A549 (cell line): ENCODE measurements at regions not wholly inside any gene's neighbourhood (a gene's known extent, or its start where the extent isn't known, plus 50 kb on each side); places are given as distances from the start of the nearest gene placed in this dataset.

Experiments
- ATAC-seq, 2 experiments: fragments of 200-7000 bp in 1 of 2; fragments of >200 bp in 1 of 2; cut with Nextera tagmentation in 1 of 2; cut with Tn5 transposase in 1 of 2; 3 replicates each; pipeline versions ENCODE4 v1.8.0 to v1.9.1; 2018 to 2020; ENCODE audit warnings: mild to moderate bottlenecking in 1 of 2, moderate library complexity in 1 of 2
- CTCF ChIA-PET: fragments of 300-600 bp; sonication (Branson Sonifier 250); formaldehyde crosslinking; extraction: SDS; loops from one replicate; lab custom pipeline; 2021; ENCODE audit warnings: antibody characterized with exemption, inconsistent platforms; lab: Yijun Ruan, JAX
- POLR2A ChIA-PET: fragments of 350-600 bp; formaldehyde crosslinking; extraction: SDS; loops from one replicate; lab custom pipeline; 2021; ENCODE audit warnings: antibody characterized with exemption, inconsistent platforms; lab: Yijun Ruan, JAX
- DNase-seq, 2 experiments: peaks; one replicate each; pipeline versions ENCODE4 v3.0.0 to v3.0.0-alpha.2; 2011 to 2016; ENCODE audit warnings: low read depth in 1 of 2, low spot score in 1 of 2
- FAIRE-seq: peaks from 2 replicates; lab custom pipeline; 2011; peaks lifted over from hg19 to GRCh38; lab: Jason Lieb, UNC
- H3K27ac ChIP-seq, 2 experiments: fragments of >200 bp; sonication (Bioruptor Twin); formaldehyde crosslinking; 3 replicates each; pipeline ENCODE4 v1.5.1; 2016 to 2017
- H3K4me1 ChIP-seq: fragments of >200 bp; sonication (Bioruptor Twin); formaldehyde crosslinking; 3 replicates; pipeline ENCODE4 v1.6.1; 2016
- H3K4me2 ChIP-seq: fragments of >200 bp; sonication (Bioruptor Twin); formaldehyde crosslinking; 3 replicates; pipeline ENCODE4 v1.6.1; 2016
- H3K4me3 ChIP-seq: fragments of >200 bp; sonication (Bioruptor Twin); formaldehyde crosslinking; 3 replicates; pipeline ENCODE4 v1.5.1; 2016
- H3K9me3 ChIP-seq: fragments of >200 bp; sonication (Bioruptor Twin); formaldehyde crosslinking; 3 replicates; pipeline ENCODE4 v1.6.1; 2016
- CBX8 ChIP-seq: fragments of 200-600 bp; sonication (generic); IDR thresholded peaks from 2 replicates; pipeline ENCODE4 v1.6.1; 2016
- EP300 ChIP-seq, 2 experiments: fragments of >200 bp; sonication (Bioruptor Twin); formaldehyde crosslinking; IDR thresholded peaks; 2 replicates in 1 of 2; 3 replicates in 1 of 2; pipeline ENCODE4 v1.6.1; 2016 to 2017
- ESRRA ChIP-seq: fragments of 150-350 bp; IDR thresholded peaks from 2 replicates; pipeline ENCODE4 v1.6.1; 2014; ENCODE audit warnings: mild to moderate bottlenecking, low read length, borderline replicate concordance
- FOSB ChIP-seq: fragments of 250-450 bp; sonication (Bioruptor Pico); IDR thresholded peaks from 2 replicates; pipeline ENCODE4 v1.5.0; 2020; ENCODE audit warnings: mild to moderate bottlenecking, moderate library complexity
- HOXA7 ChIP-seq: fragments of 250-450 bp; sonication (Bioruptor Pico); IDR thresholded peaks from 2 replicates; pipeline ENCODE4 v1.5.0; 2020; ENCODE audit warnings: mild to moderate bottlenecking, moderate library complexity
- HOXB13 ChIP-seq: fragments of 250-450 bp; sonication (Bioruptor Pico); IDR thresholded peaks from 2 replicates; pipeline ENCODE4 v1.5.0; 2020; ENCODE audit warnings: low read depth, mild to moderate bottlenecking, moderate library complexity
- JUN ChIP-seq, 2 experiments: fragments of >200 bp; sonication (Bioruptor Twin); formaldehyde crosslinking; IDR thresholded peaks; 2 replicates in 1 of 2; 3 replicates in 1 of 2; pipeline ENCODE4 v1.6.1; 2016 to 2017
- KDM5A ChIP-seq: fragments of 200-600 bp; sonication (generic); IDR thresholded peaks from 2 replicates; pipeline ENCODE4 v1.6.1; 2016; ENCODE audit warnings: antibody characterized with exemption, mild to moderate bottlenecking
- NPAS2 ChIP-seq: fragments of 250-450 bp; sonication (Bioruptor Pico); IDR thresholded peaks from 2 replicates; pipeline ENCODE4 v1.8.0; 2022; ENCODE audit warnings: mild to moderate bottlenecking, moderate library complexity, borderline replicate concordance
- RARB ChIP-seq: fragments of 250-450 bp; sonication (Bioruptor Pico); IDR thresholded peaks from 2 replicates; pipeline ENCODE4 v1.8.0; 2021; ENCODE audit warnings: mild to moderate bottlenecking, moderate library complexity
- RCOR1 ChIP-seq: fragments of 150-350 bp; IDR thresholded peaks from 2 replicates; pipeline ENCODE4 v1.6.1; 2014; ENCODE audit warnings: antibody characterized with exemption, low read length, low read depth
- TP53 ChIP-seq: fragments of 250-450 bp; sonication (Bioruptor Pico); IDR thresholded peaks from 2 replicates; pipeline ENCODE4 v1.5.0; 2021; ENCODE audit warnings: mild to moderate bottlenecking, moderate library complexity
- ZC3H11A ChIP-seq: fragments of 450-650 bp; IDR thresholded peaks from 2 replicates; pipeline ENCODE4 v1.6.1; 2014; ENCODE audit warnings: antibody characterized with exemption, mild to moderate bottlenecking
- ZNF302 ChIP-seq: fragments of 250-450 bp; sonication (Bioruptor Pico); IDR thresholded peaks from 2 replicates; pipeline ENCODE4 v1.9.0; 2021; ENCODE audit warnings: inconsistent platforms, mild to moderate bottlenecking, moderate library complexity
- WGBS: methylation state at CpG from one replicate; pipeline ENCODE4 v1.1.6; 2017; ENCODE audit errors: missing lambda C conversion rate; 5-methylcytosine and 5-hydroxymethylcytosine counted together
- TF ChIP-seq, protein P1 (sequence below): fragments of 250-450 bp; sonication (Bioruptor Pico); IDR thresholded peaks from 2 replicates; pipeline ENCODE4 v1.5.0; 2021; ENCODE audit warnings: mild to moderate bottlenecking, moderate library complexity, borderline replicate concordance
- TF ChIP-seq, protein P2 (sequence below): IDR thresholded peaks from 2 replicates; pipeline ENCODE4 v1.6.1; 2012; ENCODE audit warnings: low read depth, borderline replicate concordance
- TF ChIP-seq, protein P3 (sequence below): IDR thresholded peaks from 2 replicates; pipeline ENCODE4 v1.6.1; 2012
- TF ChIP-seq, protein P4 (sequence below): fragments of 450-650 bp; IDR thresholded peaks from 2 replicates; pipeline ENCODE4 v1.6.1; 2014; ENCODE audit warnings: antibody characterized with exemption
- TF ChIP-seq, protein P5 (sequence below): fragments of >200 bp; sonication (Bioruptor Twin); formaldehyde crosslinking; IDR thresholded peaks from 2 replicates; pipeline ENCODE4 v1.6.1; 2016
- TF ChIP-seq, protein P6 (sequence below): IDR thresholded peaks from 2 replicates; pipeline ENCODE4 v1.6.1; 2012
- TF ChIP-seq, protein P7 (sequence below): fragments of 200-600 bp; sonication (generic); IDR thresholded peaks from 2 replicates; pipeline ENCODE4 v1.6.1; 2016; ENCODE audit warnings: antibody characterized with exemption, mild to moderate bottlenecking, moderate library complexity

DNA sequence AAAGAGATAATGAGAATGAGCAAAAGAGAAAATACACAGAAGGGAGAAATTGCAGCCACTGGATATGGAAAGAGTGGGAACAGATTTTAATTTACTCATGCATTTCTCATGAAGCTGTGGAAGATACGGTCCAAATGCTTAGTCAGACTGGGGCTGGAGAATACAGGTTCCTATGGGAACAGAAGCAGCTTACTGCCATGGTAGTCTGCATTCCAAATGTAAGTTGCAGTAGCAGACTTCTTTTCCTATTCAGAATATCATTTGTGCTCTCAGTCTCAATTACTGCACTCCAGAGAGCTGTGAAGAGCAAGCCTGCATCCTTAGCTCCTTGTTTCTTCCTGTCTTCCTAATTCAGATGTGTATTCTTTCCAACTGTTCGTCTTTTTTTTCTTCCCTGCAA, 190.8 kb upstream of the TMEM196 start:
- DNase-seq (no peak), FAIRE-seq (no peak), ATAC-seq (peak in 1 of 2 experiments; percentile 53; a peak in 2 of 6 replicates)
- POLR2A ChIA-PET: no interaction called here
- Histone ChIP-seq H3K4me3 (no peak overlapping the region), H3K4me1 (peaks cover 25% of the 10 kb centered on the region), H3K9me3 (peaks cover 9% of the 10 kb centered on the region; the same call in 1 of the 3 replicates), H3K4me2 (0 out of 3 replicates have a peak overlapping the region, but pooled peaks have one; percentile 15), H3K27ac (peak overlapping the region; percentile 45 to 58)
- TF ChIP-seq KDM5A: no peak
- TF ChIP-seq, protein P1, sequence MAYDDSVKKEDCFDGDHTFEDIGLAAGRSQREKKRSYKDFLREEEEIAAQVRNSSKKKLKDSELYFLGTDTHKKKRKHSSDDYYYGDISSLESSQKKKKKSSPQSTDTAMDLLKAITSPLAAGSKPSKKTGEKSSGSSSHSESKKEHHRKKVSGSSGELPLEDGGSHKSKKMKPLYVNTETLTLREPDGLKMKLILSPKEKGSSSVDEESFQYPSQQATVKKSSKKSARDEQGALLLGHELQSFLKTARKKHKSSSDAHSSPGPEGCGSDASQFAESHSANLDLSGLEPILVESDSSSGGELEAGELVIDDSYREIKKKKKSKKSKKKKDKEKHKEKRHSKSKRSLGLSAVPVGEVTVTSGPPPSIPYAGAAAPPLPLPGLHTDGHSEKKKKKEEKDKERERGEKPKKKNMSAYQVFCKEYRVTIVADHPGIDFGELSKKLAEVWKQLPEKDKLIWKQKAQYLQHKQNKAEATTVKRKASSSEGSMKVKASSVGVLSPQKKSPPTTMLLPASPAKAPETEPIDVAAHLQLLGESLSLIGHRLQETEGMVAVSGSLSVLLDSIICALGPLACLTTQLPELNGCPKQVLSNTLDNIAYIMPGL (CRISPR knock-in tag): no peak
- TF ChIP-seq FOSB (CRISPR knock-in tag): no peak
- TF ChIP-seq, protein P2, sequence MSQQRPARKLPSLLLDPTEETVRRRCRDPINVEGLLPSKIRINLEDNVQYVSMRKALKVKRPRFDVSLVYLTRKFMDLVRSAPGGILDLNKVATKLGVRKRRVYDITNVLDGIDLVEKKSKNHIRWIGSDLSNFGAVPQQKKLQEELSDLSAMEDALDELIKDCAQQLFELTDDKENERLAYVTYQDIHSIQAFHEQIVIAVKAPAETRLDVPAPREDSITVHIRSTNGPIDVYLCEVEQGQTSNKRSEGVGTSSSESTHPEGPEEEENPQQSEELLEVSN: no peak
- no peak for TF ChIP-seq HOXB13 (CRISPR knock-in tag)
- no peak for TF ChIP-seq RCOR1
- TF ChIP-seq, protein P3, sequence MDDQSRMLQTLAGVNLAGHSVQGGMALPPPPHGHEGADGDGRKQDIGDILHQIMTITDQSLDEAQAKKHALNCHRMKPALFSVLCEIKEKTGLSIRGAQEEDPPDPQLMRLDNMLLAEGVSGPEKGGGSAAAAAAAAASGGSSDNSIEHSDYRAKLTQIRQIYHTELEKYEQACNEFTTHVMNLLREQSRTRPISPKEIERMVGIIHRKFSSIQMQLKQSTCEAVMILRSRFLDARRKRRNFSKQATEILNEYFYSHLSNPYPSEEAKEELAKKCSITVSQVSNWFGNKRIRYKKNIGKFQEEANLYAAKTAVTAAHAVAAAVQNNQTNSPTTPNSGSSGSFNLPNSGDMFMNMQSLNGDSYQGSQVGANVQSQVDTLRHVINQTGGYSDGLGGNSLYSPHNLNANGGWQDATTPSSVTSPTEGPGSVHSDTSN: no peak
- TF ChIP-seq, protein P4, sequence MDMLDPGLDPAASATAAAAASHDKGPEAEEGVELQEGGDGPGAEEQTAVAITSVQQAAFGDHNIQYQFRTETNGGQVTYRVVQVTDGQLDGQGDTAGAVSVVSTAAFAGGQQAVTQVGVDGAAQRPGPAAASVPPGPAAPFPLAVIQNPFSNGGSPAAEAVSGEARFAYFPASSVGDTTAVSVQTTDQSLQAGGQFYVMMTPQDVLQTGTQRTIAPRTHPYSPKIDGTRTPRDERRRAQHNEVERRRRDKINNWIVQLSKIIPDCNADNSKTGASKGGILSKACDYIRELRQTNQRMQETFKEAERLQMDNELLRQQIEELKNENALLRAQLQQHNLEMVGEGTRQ: no peak
- no peak for TF ChIP-seq TP53 (CRISPR knock-in tag)
- TF ChIP-seq JUN (IDR thresholded peaks at IDR 0.05): no peak
- no peak for TF ChIP-seq HOXA7 (CRISPR knock-in tag)
- 58% methylated on average over 2 of the region's 2 CpGs for WGBS
- CTCF ChIA-PET: interaction anchor here (1.9 kb wide), 1 partner anchor 209 kb away, joined by 5 read pairs; no protein-coding TSS in a partner anchor

DNA sequence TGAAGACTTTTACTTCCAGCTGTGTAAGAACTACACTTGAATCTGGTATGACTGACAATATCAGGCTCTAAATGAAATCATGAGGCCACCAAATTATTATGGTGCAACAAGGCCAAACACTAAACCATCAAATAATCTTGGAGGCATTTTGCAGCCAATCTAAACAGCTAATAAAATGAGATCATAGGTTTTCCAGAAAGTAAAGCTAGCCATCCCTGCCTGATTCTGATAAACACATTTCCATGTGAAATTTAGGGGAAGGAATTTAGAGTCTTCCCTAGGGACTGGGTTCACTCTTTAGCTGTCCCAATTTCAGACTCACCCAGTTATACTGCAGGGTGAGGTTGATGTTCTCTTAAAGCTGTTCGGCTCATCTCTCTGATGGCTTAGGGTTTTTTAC, 190.3 kb upstream of the TMEM196 start:
- H3K4me3 ChIP-seq: no peak overlapping the region
- FAIRE-seq (no peak), DNase-seq (no peak), ATAC-seq (no peak)
- 89% methylated on average over 1 of the region's 1 CpG for WGBS
- CTCF ChIA-PET: interaction anchor here (1.1 to 1.9 kb wide), 2 partner anchors 209 to 254 kb away, joined by 3 to 5 read pairs; no protein-coding TSS in a partner anchor
- H3K4me2 ChIP-seq: 0 out of 3 replicates have a peak overlapping the region, but pooled peaks have one; percentile 10
- H3K9me3 ChIP-seq: peaks cover 9% of the 10 kb centered on the region; the same call in 1 of the 3 replicates
- no peak for TF ChIP-seq NPAS2 (CRISPR knock-in tag)
- TF ChIP-seq, protein P5, sequence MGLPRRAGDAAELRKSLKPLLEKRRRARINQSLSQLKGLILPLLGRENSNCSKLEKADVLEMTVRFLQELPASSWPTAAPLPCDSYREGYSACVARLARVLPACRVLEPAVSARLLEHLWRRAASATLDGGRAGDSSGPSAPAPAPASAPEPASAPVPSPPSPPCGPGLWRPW: no peak
- TF ChIP-seq, protein P2: no peak
- no peak for TF ChIP-seq FOSB (CRISPR knock-in tag)
- no peak for TF ChIP-seq ZC3H11A
- no peak for TF ChIP-seq CBX8
- TF ChIP-seq, protein P6, sequence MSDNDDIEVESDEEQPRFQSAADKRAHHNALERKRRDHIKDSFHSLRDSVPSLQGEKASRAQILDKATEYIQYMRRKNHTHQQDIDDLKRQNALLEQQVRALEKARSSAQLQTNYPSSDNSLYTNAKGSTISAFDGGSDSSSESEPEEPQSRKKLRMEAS: no peak
- TF ChIP-seq ESRRA: no peak
- TF ChIP-seq TP53 (CRISPR knock-in tag): no peak
- no peak for TF ChIP-seq RARB (CRISPR knock-in tag)
- no peak for TF ChIP-seq EP300 (IDR thresholded peaks at IDR 0.05)
- no peak for TF ChIP-seq ZNF302 (CRISPR knock-in tag)
- TF ChIP-seq, protein P7, sequence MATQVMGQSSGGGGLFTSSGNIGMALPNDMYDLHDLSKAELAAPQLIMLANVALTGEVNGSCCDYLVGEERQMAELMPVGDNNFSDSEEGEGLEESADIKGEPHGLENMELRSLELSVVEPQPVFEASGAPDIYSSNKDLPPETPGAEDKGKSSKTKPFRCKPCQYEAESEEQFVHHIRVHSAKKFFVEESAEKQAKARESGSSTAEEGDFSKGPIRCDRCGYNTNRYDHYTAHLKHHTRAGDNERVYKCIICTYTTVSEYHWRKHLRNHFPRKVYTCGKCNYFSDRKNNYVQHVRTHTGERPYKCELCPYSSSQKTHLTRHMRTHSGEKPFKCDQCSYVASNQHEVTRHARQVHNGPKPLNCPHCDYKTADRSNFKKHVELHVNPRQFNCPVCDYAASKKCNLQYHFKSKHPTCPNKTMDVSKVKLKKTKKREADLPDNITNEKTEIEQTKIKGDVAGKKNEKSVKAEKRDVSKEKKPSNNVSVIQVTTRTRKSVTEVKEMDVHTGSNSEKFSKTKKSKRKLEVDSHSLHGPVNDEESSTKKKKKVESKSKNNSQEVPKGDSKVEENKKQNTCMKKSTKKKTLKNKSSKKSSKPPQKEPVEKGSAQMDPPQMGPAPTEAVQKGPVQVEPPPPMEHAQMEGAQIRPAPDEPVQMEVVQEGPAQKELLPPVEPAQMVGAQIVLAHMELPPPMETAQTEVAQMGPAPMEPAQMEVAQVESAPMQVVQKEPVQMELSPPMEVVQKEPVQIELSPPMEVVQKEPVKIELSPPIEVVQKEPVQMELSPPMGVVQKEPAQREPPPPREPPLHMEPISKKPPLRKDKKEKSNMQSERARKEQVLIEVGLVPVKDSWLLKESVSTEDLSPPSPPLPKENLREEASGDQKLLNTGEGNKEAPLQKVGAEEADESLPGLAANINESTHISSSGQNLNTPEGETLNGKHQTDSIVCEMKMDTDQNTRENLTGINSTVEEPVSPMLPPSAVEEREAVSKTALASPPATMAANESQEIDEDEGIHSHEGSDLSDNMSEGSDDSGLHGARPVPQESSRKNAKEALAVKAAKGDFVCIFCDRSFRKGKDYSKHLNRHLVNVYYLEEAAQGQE: no peak
- H3K27ac ChIP-seq: peak overlapping the region; percentile 45 to 58
- H3K4me1 ChIP-seq: peaks cover 25% of the 10 kb centered on the region
- POLR2A ChIA-PET: no interaction called here
